Activated CD4-positive, alpha-beta T cell treated with anti-CD3 and anti-CD28 coated beads, Interleukin-2, amount 50 U/mL, for 4 hours (primary cell): ENCODE measurements at regions not wholly inside any gene's neighbourhood (a gene's known extent, or its start where the extent isn't known, plus 50 kb on each side); places are given as distances from the start of the nearest gene placed in this dataset.

ENCODE experiments used
- DNase-seq, 2 experiments: peaks; one replicate each; pipeline ENCODE4 v3.0.0-alpha.2; 2020

DNA sequence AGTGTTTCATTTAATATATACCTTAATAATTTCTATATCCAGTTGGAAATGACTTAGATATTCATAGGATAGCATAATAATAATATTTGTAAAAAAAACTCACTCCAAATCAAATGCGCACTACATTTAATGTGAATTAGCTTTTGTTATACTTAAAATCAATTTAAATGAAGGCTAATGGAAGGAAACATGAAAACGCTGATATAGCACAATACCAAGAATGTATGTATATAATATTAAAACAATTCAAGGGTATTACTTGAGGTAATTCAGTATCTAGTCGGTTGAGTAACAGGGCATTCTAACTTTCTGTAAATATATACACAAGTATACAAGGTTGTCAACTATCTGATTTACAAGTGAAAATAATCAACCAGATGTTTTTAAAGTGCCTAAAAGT lies 307.1 kb upstream of the TEX13C start:
- no peak for DNase-seq

DNA sequence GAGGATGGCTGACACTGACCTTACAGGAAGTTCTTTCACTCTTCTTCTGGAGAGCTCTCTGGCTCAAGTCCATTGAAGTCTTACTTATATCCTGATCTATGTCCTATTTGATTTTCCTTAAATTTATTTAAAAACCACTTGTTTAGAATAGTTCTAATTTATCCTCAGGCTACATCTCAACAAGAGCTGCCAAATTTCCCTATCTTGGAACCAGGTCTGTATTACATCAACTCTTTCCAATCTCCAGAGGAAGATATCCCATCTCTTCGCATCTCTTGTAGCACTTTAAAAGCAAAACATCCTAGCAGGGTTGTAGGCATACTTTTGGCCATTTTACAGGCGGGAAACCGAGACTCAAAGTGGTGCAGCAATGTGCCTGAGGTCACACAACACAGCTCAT lies 290.5 kb upstream of the TEX13C start:
- DNase-seq: no peak
